OCI-LY3 (cell line): ENCODE measurements at regions not wholly inside any gene's neighbourhood (a gene's known extent, or its start where the extent isn't known, plus 50 kb on each side); places are given as distances from the start of the nearest gene placed in this dataset.

Experiments used
- H2AFZ ChIP-seq: fragments of 200-600, 300-600 bp; shearing (Covaris generic); 2 replicates; pipeline ENCODE4 v1.6.0; 2014; ENCODE audit warnings: antibody characterized with exemption, low read depth, low read length
- H3K27ac ChIP-seq: fragments of 200-600, 300-600 bp; sonication (generic); 2 replicates; pipeline ENCODE4 v1.5.1; 2014; ENCODE audit warnings: mild to moderate bottlenecking, low read length, moderate library complexity, mixed read lengths
- H3K27me3 ChIP-seq: fragments of 200-600, 300-600 bp; sonication (generic); 2 replicates; pipeline ENCODE4 v1.6.1; 2014; ENCODE audit warnings: low read depth, low read length, mixed read lengths
- H3K36me3 ChIP-seq: fragments of 200-600, 300-600 bp; sonication (generic); replicated peaks from 2 replicates; pipeline ENCODE3; 2014; ENCODE audit warnings: low read depth, low read length, mixed read lengths
- H3K4me1 ChIP-seq: fragments of 300-600, 200-600 bp; sonication (generic); 2 replicates; pipeline ENCODE4 v1.6.1; 2014; ENCODE audit warnings: low read length, mixed read lengths
- H3K4me2 ChIP-seq: fragments of 200-600, 300-600 bp; sonication (generic); 2 replicates; pipeline ENCODE4 v1.6.1; 2014; ENCODE audit warnings: low read length, mixed read lengths
- H3K4me3 ChIP-seq: fragments of 300-600, 200-600 bp; sonication (generic); 2 replicates; pipeline ENCODE4 v1.5.1; 2014; ENCODE audit warnings: antibody characterized with exemption, mild to moderate bottlenecking, low read length, moderate library complexity
- H3K79me2 ChIP-seq: fragments of 300-600, 200-600 bp; shearing (Covaris generic); 2 replicates; pipeline ENCODE4 v1.6.1; 2014; ENCODE audit warnings: mild to moderate bottlenecking, low read length, mixed read lengths
- H3K9ac ChIP-seq: fragments of 300-600, 200-600 bp; shearing (Covaris generic); 2 replicates; pipeline ENCODE4 v1.6.0; 2014; ENCODE audit warnings: mild to moderate bottlenecking, low read length, moderate library complexity
- H3K9me3 ChIP-seq: fragments of 200-600, 300-600 bp; shearing (Covaris generic); 2 replicates; pipeline ENCODE4 v1.6.1; 2014; ENCODE audit warnings: low read length, mixed read lengths; ENCODE audit not compliant: insufficient read depth
- H4K20me1 ChIP-seq: fragments of 200-600, 300-600 bp; sonication (generic); 2 replicates; pipeline ENCODE4 v1.6.1; 2016; ENCODE audit warnings: low read length, mixed read lengths; ENCODE audit not compliant: insufficient read depth
- CTCF ChIP-seq: fragments of 200-600, 300-600 bp; sonication (generic); IDR thresholded peaks from 2 replicates; pipeline ENCODE4 v1.5.1; 2014; ENCODE audit warnings: antibody characterized with exemption, low read length, low read depth
- EZH2phosphoT487 ChIP-seq: fragments of 200-600 bp; shearing (Covaris generic); IDR thresholded peaks from 2 replicates; pipeline ENCODE4 v1.6.1; 2018; ENCODE audit warnings: antibody characterized with exemption, mixed run types, low read depth

GRCh38 chr3:5282703-5283102, 95.2 kb downstream of the EDEM1 start:
- no peaks in the 10 kb centered on the region for H3K36me3 ChIP-seq
- H3K9ac ChIP-seq: no peak overlapping the region
- no peaks in the 10 kb centered on the region for H3K27me3 ChIP-seq
- no peak for TF ChIP-seq EZH2phosphoT487
- no peak for TF ChIP-seq CTCF
- no peak overlapping the region for H3K4me2 ChIP-seq
- no peaks in the 10 kb centered on the region for H3K4me1 ChIP-seq
- no peak overlapping the region for H3K4me3 ChIP-seq
- no peaks in the 10 kb centered on the region for H3K9me3 ChIP-seq
- no peaks in the 10 kb centered on the region for H4K20me1 ChIP-seq
- no peak overlapping the region for H3K27ac ChIP-seq
- no peaks in the 10 kb centered on the region for H3K79me2 ChIP-seq
- H2AFZ ChIP-seq: no peak overlapping the region

GRCh38 chr3:5285439-5285838, 97.9 kb downstream of the EDEM1 start:
- Histone ChIP-seq H3K27me3 (no peaks in the 10 kb centered on the region), H3K4me2 (no peak overlapping the region), H3K27ac (no peak overlapping the region), H2AFZ (no peak overlapping the region), H3K36me3 (no peaks in the 10 kb centered on the region), H4K20me1 (no peaks in the 10 kb centered on the region), H3K79me2 (no peaks in the 10 kb centered on the region), H3K9me3 (no peaks in the 10 kb centered on the region), H3K4me3 (no peak overlapping the region), H3K4me1 (no peaks in the 10 kb centered on the region), H3K9ac (no peak overlapping the region)
- TF ChIP-seq EZH2phosphoT487: no peak
- no peak for TF ChIP-seq CTCF

GRCh38 chr3:5290915-5291314, 103.4 kb downstream of the EDEM1 start:
- Histone ChIP-seq H3K27ac (no peak overlapping the region), H3K4me3 (no peak overlapping the region), H3K4me1 (no peaks in the 10 kb centered on the region), H2AFZ (no peak overlapping the region), H3K27me3 (no peaks in the 10 kb centered on the region), H4K20me1 (no peaks in the 10 kb centered on the region), H3K4me2 (no peak overlapping the region), H3K9ac (no peak overlapping the region), H3K79me2 (no peaks in the 10 kb centered on the region), H3K9me3 (no peaks in the 10 kb centered on the region), H3K36me3 (no peaks in the 10 kb centered on the region)
- TF ChIP-seq EZH2phosphoT487 (no peak), CTCF (no peak)

- no peak overlapping the region for H3K27ac ChIP-seq
- H3K4me1 ChIP-seq: peaks cover under 1% of the 10 kb centered on the region
- no peaks in the 10 kb centered on the region for H3K79me2 ChIP-seq
- TF ChIP-seq CTCF (no peak), EZH2phosphoT487 (no peak)
- no peak overlapping the region for H3K9ac ChIP-seq
- no peak overlapping the region for H3K4me2 ChIP-seq
- H2AFZ ChIP-seq: no peak overlapping the region
- no peaks in the 10 kb centered on the region for H3K36me3 ChIP-seq
- no peaks in the 10 kb centered on the region for H3K27me3 ChIP-seq
- no peaks in the 10 kb centered on the region for H3K9me3 ChIP-seq
- H4K20me1 ChIP-seq: no peaks in the 10 kb centered on the region
- no peak overlapping the region for H3K4me3 ChIP-seq
Observed at GRCh38 chr3:5292512-5292911, 105.0 kb downstream of the EDEM1 start.
